H1 (cell line): ENCODE measurements at regions not wholly inside any gene's neighbourhood (a gene's known extent, or its start where the extent isn't known, plus 50 kb on each side); places are given as distances from the start of the nearest gene placed in this dataset.

Source experiments
- BCL11A ChIP-seq, 2 experiments: IDR thresholded peaks; one replicate each; pipeline ENCODE4 v1.6.1; 2011; ENCODE audit warnings: low read depth in 2 of 2, low read length in 2 of 2, mild to moderate bottlenecking in 2 of 2
- GTF2F1 ChIP-seq: IDR thresholded peaks from 2 replicates; pipeline ENCODE4 v1.6.1; 2012; ENCODE audit warnings: low read depth, low read length, improper control_type of control experiment, borderline replicate concordance
- JUND ChIP-seq: IDR thresholded peaks from 2 replicates; pipeline ENCODE4 v1.6.1; 2011; ENCODE audit warnings: mild to moderate bottlenecking, improper control_type of control experiment, low read length
- POLR2A ChIP-seq, 2 experiments: IDR thresholded peaks; 1 replicate in 1 of 2; 2 replicates in 1 of 2; pipeline ENCODE4 v1.6.1; 2011; ENCODE audit warnings: low read depth in 2 of 2, low read length in 2 of 2, mild to moderate bottlenecking in 2 of 2; ENCODE audit errors: control extremely low read depth in 1 of 2
- SP4 ChIP-seq: IDR thresholded peaks from 2 replicates; pipeline ENCODE4 v1.6.1; 2012; ENCODE audit warnings: low read length, inconsistent platforms
- TAF1 ChIP-seq: IDR thresholded peaks from 2 replicates; pipeline ENCODE4 v1.6.1; 2011; ENCODE audit warnings: mild to moderate bottlenecking, low read depth, low read length
- TF ChIP-seq, protein P1 (sequence below): fragments of 300-600 bp; sonication (generic); IDR thresholded peaks from 2 replicates; pipeline ENCODE4 v1.7.1; 2012; ENCODE audit warnings: low read length, moderate library complexity, mild to moderate bottlenecking, inconsistent platforms; ENCODE audit not compliant: insufficient replicate concordance

- TF ChIP-seq, protein P1, sequence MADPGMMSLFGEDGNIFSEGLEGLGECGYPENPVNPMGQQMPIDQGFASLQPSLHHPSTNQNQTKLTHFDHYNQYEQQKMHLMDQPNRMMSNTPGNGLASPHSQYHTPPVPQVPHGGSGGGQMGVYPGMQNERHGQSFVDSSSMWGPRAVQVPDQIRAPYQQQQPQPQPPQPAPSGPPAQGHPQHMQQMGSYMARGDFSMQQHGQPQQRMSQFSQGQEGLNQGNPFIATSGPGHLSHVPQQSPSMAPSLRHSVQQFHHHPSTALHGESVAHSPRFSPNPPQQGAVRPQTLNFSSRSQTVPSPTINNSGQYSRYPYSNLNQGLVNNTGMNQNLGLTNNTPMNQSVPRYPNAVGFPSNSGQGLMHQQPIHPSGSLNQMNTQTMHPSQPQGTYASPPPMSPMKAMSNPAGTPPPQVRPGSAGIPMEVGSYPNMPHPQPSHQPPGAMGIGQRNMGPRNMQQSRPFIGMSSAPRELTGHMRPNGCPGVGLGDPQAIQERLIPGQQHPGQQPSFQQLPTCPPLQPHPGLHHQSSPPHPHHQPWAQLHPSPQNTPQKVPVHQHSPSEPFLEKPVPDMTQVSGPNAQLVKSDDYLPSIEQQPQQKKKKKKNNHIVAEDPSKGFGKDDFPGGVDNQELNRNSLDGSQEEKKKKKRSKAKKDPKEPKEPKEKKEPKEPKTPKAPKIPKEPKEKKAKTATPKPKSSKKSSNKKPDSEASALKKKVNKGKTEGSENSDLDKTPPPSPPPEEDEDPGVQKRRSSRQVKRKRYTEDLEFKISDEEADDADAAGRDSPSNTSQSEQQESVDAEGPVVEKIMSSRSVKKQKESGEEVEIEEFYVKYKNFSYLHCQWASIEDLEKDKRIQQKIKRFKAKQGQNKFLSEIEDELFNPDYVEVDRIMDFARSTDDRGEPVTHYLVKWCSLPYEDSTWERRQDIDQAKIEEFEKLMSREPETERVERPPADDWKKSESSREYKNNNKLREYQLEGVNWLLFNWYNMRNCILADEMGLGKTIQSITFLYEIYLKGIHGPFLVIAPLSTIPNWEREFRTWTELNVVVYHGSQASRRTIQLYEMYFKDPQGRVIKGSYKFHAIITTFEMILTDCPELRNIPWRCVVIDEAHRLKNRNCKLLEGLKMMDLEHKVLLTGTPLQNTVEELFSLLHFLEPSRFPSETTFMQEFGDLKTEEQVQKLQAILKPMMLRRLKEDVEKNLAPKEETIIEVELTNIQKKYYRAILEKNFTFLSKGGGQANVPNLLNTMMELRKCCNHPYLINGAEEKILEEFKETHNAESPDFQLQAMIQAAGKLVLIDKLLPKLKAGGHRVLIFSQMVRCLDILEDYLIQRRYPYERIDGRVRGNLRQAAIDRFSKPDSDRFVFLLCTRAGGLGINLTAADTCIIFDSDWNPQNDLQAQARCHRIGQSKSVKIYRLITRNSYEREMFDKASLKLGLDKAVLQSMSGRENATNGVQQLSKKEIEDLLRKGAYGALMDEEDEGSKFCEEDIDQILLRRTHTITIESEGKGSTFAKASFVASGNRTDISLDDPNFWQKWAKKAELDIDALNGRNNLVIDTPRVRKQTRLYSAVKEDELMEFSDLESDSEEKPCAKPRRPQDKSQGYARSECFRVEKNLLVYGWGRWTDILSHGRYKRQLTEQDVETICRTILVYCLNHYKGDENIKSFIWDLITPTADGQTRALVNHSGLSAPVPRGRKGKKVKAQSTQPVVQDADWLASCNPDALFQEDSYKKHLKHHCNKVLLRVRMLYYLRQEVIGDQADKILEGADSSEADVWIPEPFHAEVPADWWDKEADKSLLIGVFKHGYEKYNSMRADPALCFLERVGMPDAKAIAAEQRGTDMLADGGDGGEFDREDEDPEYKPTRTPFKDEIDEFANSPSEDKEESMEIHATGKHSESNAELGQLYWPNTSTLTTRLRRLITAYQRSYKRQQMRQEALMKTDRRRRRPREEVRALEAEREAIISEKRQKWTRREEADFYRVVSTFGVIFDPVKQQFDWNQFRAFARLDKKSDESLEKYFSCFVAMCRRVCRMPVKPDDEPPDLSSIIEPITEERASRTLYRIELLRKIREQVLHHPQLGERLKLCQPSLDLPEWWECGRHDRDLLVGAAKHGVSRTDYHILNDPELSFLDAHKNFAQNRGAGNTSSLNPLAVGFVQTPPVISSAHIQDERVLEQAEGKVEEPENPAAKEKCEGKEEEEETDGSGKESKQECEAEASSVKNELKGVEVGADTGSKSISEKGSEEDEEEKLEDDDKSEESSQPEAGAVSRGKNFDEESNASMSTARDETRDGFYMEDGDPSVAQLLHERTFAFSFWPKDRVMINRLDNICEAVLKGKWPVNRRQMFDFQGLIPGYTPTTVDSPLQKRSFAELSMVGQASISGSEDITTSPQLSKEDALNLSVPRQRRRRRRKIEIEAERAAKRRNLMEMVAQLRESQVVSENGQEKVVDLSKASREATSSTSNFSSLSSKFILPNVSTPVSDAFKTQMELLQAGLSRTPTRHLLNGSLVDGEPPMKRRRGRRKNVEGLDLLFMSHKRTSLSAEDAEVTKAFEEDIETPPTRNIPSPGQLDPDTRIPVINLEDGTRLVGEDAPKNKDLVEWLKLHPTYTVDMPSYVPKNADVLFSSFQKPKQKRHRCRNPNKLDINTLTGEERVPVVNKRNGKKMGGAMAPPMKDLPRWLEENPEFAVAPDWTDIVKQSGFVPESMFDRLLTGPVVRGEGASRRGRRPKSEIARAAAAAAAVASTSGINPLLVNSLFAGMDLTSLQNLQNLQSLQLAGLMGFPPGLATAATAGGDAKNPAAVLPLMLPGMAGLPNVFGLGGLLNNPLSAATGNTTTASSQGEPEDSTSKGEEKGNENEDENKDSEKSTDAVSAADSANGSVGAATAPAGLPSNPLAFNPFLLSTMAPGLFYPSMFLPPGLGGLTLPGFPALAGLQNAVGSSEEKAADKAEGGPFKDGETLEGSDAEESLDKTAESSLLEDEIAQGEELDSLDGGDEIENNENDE: no peak
- no peak for TF ChIP-seq BCL11A (IDR thresholded peaks at IDR 0.05; ENCODE audit: low read depth in 2 of 2, low read length in 2 of 2)
- no peak for TF ChIP-seq SP4
- no peak for TF ChIP-seq TAF1
- no peak for TF ChIP-seq GTF2F1
- no peak for TF ChIP-seq JUND
- TF ChIP-seq POLR2A (IDR thresholded peaks at IDR 0.05; ENCODE audit: control extremely low read depth in 1 of 2, low read depth in 2 of 2, low read length in 2 of 2): no peak
These were observed 96.0 kb upstream of the CCDC80 start (continued) for GRCh38 chr3:112736805-112737566.
